PC-9 (cell line): ENCODE measurements at regions not wholly inside any gene's neighbourhood (a gene's known extent, or its start where the extent isn't known, plus 50 kb on each side); places are given as distances from the start of the nearest gene placed in this dataset.

Source experiments
- EZH2 ChIP-seq: fragments of 200-600 bp; sonication (generic); IDR thresholded peaks from 2 replicates; pipeline ENCODE4 v1.8.0; 2017; ENCODE audit warnings: antibody characterized with exemption, low read depth
- TF ChIP-seq, protein P1 (sequence below): fragments of 200-600 bp; sonication (generic); conservative IDR thresholded peaks from 2 replicates; pipeline ENCODE4 v1.6.1; 2017; ENCODE audit warnings: mixed run types, antibody characterized with exemption, mild to moderate bottlenecking, moderate library complexity

GRCh38 chr11:39968071-39968470 is 1491.4 kb downstream of the LRRC4C start:
- TF ChIP-seq, protein P1, sequence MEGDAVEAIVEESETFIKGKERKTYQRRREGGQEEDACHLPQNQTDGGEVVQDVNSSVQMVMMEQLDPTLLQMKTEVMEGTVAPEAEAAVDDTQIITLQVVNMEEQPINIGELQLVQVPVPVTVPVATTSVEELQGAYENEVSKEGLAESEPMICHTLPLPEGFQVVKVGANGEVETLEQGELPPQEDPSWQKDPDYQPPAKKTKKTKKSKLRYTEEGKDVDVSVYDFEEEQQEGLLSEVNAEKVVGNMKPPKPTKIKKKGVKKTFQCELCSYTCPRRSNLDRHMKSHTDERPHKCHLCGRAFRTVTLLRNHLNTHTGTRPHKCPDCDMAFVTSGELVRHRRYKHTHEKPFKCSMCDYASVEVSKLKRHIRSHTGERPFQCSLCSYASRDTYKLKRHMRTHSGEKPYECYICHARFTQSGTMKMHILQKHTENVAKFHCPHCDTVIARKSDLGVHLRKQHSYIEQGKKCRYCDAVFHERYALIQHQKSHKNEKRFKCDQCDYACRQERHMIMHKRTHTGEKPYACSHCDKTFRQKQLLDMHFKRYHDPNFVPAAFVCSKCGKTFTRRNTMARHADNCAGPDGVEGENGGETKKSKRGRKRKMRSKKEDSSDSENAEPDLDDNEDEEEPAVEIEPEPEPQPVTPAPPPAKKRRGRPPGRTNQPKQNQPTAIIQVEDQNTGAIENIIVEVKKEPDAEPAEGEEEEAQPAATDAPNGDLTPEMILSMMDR = no peak
- TF ChIP-seq EZH2 = no peak
